Left lung (tissue), 4 donors: ENCODE measurements at regions not wholly inside any gene's neighbourhood (a gene's known extent, or its start where the extent isn't known, plus 50 kb on each side); places are given as distances from the start of the nearest gene placed in this dataset.

ENCODE experiments used
- ATAC-seq: fragments of 200-7000 bp; cut with Tn5 transposase; one replicate; pipeline ENCODE4 v1.9.1; 2020; ENCODE audit warnings: moderate library complexity
- DNase-seq, 4 donors: peaks; one replicate each; pipeline ENCODE4 v3.0.0-alpha.2; 2013 to 2020
- H3K27ac ChIP-seq, 2 donors: fragments of 200-600 bp; sonication (generic) in 1 of 2; one replicate each; pipeline versions ENCODE4 v1.5.0 to v1.8.0; 2020 to 2021
- H3K27me3 ChIP-seq, 2 donors: fragments of 200-600 bp; sonication (generic) in 1 of 2; one replicate each; pipeline versions ENCODE4 v1.5.0 to v1.8.0; 2020 to 2021
- H3K36me3 ChIP-seq, 2 donors: fragments of 200-600 bp; sonication (generic) in 1 of 2; one replicate each; pipeline versions ENCODE4 v1.5.0 to v1.8.0; 2020 to 2021
- H3K4me1 ChIP-seq, 2 donors: fragments of 200-600 bp; one replicate each; pipeline ENCODE4 v1.8.0; 2021
- H3K4me3 ChIP-seq, 2 donors: fragments of 200-600 bp; sonication (generic) in 1 of 2; one replicate each; pipeline versions ENCODE4 v1.5.0 to v1.8.0; 2020 to 2021; ENCODE audit warnings: mild to moderate bottlenecking in 1 of 2
- H3K9me3 ChIP-seq, 2 donors: fragments of 200-600 bp; sonication (generic) in 1 of 2; one replicate each; pipeline versions ENCODE4 v1.5.0 to v1.8.0; 2020 to 2021
- CTCF ChIP-seq, 2 donors: fragments of 200-600 bp; sonication (generic) in 1 of 2; IDR thresholded peaks; one replicate each; pipeline versions ENCODE4 v1.5.0 to v1.8.0; 2021; ENCODE audit warnings: antibody characterized with exemption in 2 of 2
- intact Hi-C, 2 donors: fragments of 100-400 bp; cut with DNase I; formaldehyde crosslinking; loops; one replicate each; pipeline versions ENCODE4 v1.11.2 to v1.14.2; 2022
- donor health status: DM: no; HTN: yes; CAD: no.
- donor health status: DM: no; HTN: no; CAD: no.

- no peak overlapping the region for H3K27ac ChIP-seq
- H3K9me3 ChIP-seq = peaks cover 0 to 6% of the 10 kb centered on the region in 2 donors
- no peaks in the 10 kb centered on the region for H3K36me3 ChIP-seq
- H3K4me1 ChIP-seq = no peaks in the 10 kb centered on the region
- ATAC-seq (no peak), DNase-seq (no peak)
- H3K27me3 ChIP-seq = no peaks in the 10 kb centered on the region
- no peak for TF ChIP-seq CTCF (IDR thresholded peaks at IDR 0.05)
- intact Hi-C loops = no loop called here
- no peak overlapping the region for H3K4me3 ChIP-seq
Observed at GRCh38 chr3:90102146-90102545, 994.7 kb downstream of the EPHA3 start.

GRCh38 chr3:90121326-90121725 is 1013.9 kb downstream of the EPHA3 start:
- Histone ChIP-seq H3K9me3 (peaks cover 0 to 19% of the 10 kb centered on the region in 2 donors), H3K36me3 (no peaks in the 10 kb centered on the region), H3K27me3 (no peaks in the 10 kb centered on the region), H3K4me3 (no peak overlapping the region), H3K27ac (no peak overlapping the region), H3K4me1 (no peaks in the 10 kb centered on the region)
- ATAC-seq (no peak), DNase-seq (no peak)
- TF ChIP-seq CTCF (IDR thresholded peaks at IDR 0.05) = no peak
- intact Hi-C loops = no loop called here

GRCh38 chr3:90128391-90128790 is 1021.0 kb downstream of the EPHA3 start:
- DNase-seq (no peak), ATAC-seq (no peak)
- Histone ChIP-seq H3K9me3 (peaks cover 0 to 22% of the 10 kb centered on the region in 2 donors), H3K4me1 (no peaks in the 10 kb centered on the region), H3K4me3 (no peak overlapping the region), H3K36me3 (no peaks in the 10 kb centered on the region), H3K27me3 (no peaks in the 10 kb centered on the region), H3K27ac (no peak overlapping the region)
- no peak for TF ChIP-seq CTCF (IDR thresholded peaks at IDR 0.05)
- intact Hi-C loops = no loop called here

- intact Hi-C loops = no loop called here
- Histone ChIP-seq H3K36me3 (no peaks in the 10 kb centered on the region), H3K4me1 (no peaks in the 10 kb centered on the region), H3K27ac (no peak overlapping the region), H3K9me3 (peaks cover 0 to 22% of the 10 kb centered on the region in 2 donors), H3K4me3 (no peak overlapping the region), H3K27me3 (no peaks in the 10 kb centered on the region)
- DNase-seq (no peak), ATAC-seq (no peak)
- TF ChIP-seq CTCF (IDR thresholded peaks at IDR 0.05) = no peak
Observed at GRCh38 chr3:90129730-90130129, 1022.3 kb downstream of the EPHA3 start.

- H3K4me1 ChIP-seq = no peaks in the 10 kb centered on the region
- H3K36me3 ChIP-seq = no peaks in the 10 kb centered on the region
- TF ChIP-seq CTCF (IDR thresholded peaks at IDR 0.05) = no peak
- DNase-seq (no peak), ATAC-seq (no peak)
- intact Hi-C loops = no loop called here
- no peaks in the 10 kb centered on the region for H3K27me3 ChIP-seq
- H3K9me3 ChIP-seq = peaks cover 0 to 12% of the 10 kb centered on the region in 2 donors
- no peak overlapping the region for H3K27ac ChIP-seq
- H3K4me3 ChIP-seq = no peak overlapping the region
Observed at GRCh38 chr3:90132197-90132596, 1024.8 kb downstream of the EPHA3 start.
